OCI-LY3 (cell line): ENCODE measurements at regions not wholly inside any gene's neighbourhood (a gene's known extent, or its start where the extent isn't known, plus 50 kb on each side); places are given as distances from the start of the nearest gene placed in this dataset.

Experiments used
- EZH2phosphoT487 ChIP-seq: fragments of 200-600 bp; shearing (Covaris generic); IDR thresholded peaks from 2 replicates; pipeline ENCODE4 v1.6.1; 2018; ENCODE audit warnings: antibody characterized with exemption, mixed run types, low read depth
- TF ChIP-seq, protein P1 (sequence below): fragments of 200-600, 300-600 bp; sonication (generic); IDR thresholded peaks from 2 replicates; pipeline ENCODE4 v1.5.1; 2014; ENCODE audit warnings: antibody characterized with exemption, low read length, low read depth

GRCh38 chr7:116347151-116347832, 137.0 kb downstream of the TES start:
- TF ChIP-seq, protein P1, sequence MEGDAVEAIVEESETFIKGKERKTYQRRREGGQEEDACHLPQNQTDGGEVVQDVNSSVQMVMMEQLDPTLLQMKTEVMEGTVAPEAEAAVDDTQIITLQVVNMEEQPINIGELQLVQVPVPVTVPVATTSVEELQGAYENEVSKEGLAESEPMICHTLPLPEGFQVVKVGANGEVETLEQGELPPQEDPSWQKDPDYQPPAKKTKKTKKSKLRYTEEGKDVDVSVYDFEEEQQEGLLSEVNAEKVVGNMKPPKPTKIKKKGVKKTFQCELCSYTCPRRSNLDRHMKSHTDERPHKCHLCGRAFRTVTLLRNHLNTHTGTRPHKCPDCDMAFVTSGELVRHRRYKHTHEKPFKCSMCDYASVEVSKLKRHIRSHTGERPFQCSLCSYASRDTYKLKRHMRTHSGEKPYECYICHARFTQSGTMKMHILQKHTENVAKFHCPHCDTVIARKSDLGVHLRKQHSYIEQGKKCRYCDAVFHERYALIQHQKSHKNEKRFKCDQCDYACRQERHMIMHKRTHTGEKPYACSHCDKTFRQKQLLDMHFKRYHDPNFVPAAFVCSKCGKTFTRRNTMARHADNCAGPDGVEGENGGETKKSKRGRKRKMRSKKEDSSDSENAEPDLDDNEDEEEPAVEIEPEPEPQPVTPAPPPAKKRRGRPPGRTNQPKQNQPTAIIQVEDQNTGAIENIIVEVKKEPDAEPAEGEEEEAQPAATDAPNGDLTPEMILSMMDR = no peak
- no peak for TF ChIP-seq EZH2phosphoT487
